H1 (cell line): ENCODE measurements at regions not wholly inside any gene's neighbourhood (a gene's known extent, or its start where the extent isn't known, plus 50 kb on each side); places are given as distances from the start of the nearest gene placed in this dataset.

Source experiments
- JUND ChIP-seq: IDR thresholded peaks from 2 replicates; pipeline ENCODE4 v1.6.1; 2011; ENCODE audit warnings: mild to moderate bottlenecking, improper control_type of control experiment, low read length
- PHF8 ChIP-seq: fragments of 200-600 bp; sonication (generic); conservative IDR thresholded peaks from 2 replicates; pipeline ENCODE4 v1.7.1; 2012; ENCODE audit warnings: low read depth, mild to moderate bottlenecking, inconsistent platforms, low read length, moderate library complexity
- POLR2AphosphoS5 ChIP-seq: IDR thresholded peaks from 2 replicates; pipeline ENCODE4 v1.6.1; 2011; ENCODE audit warnings: low read depth, low read length
- POU5F1 ChIP-seq: IDR thresholded peaks from 2 replicates; pipeline ENCODE4 v1.6.1; 2011; ENCODE audit warnings: low read depth, mild to moderate bottlenecking, low read length, moderate library complexity
- SAP30 ChIP-seq: fragments of 300-600 bp; sonication (generic); IDR thresholded peaks from 2 replicates; pipeline ENCODE4 v1.7.1; 2012; ENCODE audit warnings: low read length, moderate library complexity, mild to moderate bottlenecking, inconsistent platforms; ENCODE audit not compliant: insufficient read depth, insufficient replicate concordance
- SUZ12 ChIP-seq: fragments of 200-600 bp; sonication (generic); IDR thresholded peaks from 2 replicates; pipeline ENCODE4 v1.6.1; 2012; ENCODE audit warnings: mild to moderate bottlenecking, inconsistent platforms, low read length, moderate library complexity, mixed read lengths
- TCF12 ChIP-seq: IDR thresholded peaks from 2 replicates; pipeline ENCODE4 v1.6.1; 2011; ENCODE audit warnings: low read depth, mild to moderate bottlenecking, low read length

- TF ChIP-seq POLR2AphosphoS5 = no peak
- no peak for TF ChIP-seq PHF8
- no peak for TF ChIP-seq SUZ12
- TF ChIP-seq POU5F1 = no peak
- no peak for TF ChIP-seq JUND
- no peak for TF ChIP-seq TCF12
- TF ChIP-seq SAP30 = no peak
Measured at GRCh38 chr21:27566521-27566920, 599.6 kb upstream of the ADAMTS5 start (continued).
